ENCODE measurements at regions not wholly inside any gene's neighbourhood (a gene's known extent, or its start where the extent isn't known, plus 50 kb on each side); places are given as distances from the start of the nearest gene placed in this dataset.

DNA sequence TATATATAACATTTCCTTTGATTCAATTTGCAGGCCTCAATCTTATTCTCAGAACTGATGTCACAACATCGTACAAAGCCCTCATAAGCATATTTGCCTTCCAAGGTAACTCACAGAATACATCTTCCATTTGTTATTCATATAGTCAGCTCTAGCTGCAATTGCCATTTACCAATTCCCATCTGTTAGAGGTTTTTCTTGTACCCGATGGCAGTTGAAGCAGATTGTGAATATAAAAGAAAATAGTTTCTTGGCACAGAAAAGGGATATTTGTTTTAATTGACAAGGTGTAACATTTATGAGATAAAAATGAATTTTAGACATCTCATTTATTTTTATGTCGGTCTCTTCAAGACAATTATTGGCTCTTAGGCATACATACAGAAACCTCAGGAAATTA, 311.3 kb downstream of the TRIML1 start:
- H4K20me1 ChIP-seq = no peaks in the 10 kb centered on the region
- H3K9ac ChIP-seq = no peak overlapping the region
- H3K9me3 ChIP-seq = no peaks in the 10 kb centered on the region
- H3K27ac ChIP-seq = no peak overlapping the region
- no peak for TF ChIP-seq Cebpa-rat (IDR thresholded peaks at IDR 0.05)
- no peak overlapping the region for H3K4me2 ChIP-seq
- no peaks in the 10 kb centered on the region for H3K36me3 ChIP-seq
- H3K4me1 ChIP-seq = no peaks in the 10 kb centered on the region
- H3K4me3 ChIP-seq = no peak overlapping the region
- H3K27me3 ChIP-seq = no peaks in the 10 kb centered on the region

DNA sequence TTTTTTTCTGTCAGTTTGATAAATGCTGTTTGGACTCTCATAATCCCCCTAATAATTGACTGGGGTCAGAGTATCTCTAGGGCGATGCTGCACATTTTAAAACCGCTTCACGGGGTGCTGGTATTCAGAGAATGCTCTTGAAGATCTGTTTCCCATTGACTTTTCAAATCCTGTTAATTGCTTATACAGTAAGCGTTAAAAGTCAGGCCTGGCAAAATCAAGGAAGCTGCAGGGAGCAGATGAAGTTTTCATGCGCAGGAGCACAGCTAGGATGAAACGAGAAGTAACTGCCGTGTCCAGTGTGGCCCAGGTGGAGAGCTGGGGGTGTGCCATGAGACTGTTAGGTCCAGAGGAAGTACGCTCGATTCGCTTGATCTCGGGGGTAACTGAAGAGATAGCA, 312.9 kb downstream of the TRIML1 start:
- Histone ChIP-seq H3K4me3 (no peak overlapping the region), H3K4me2 (no peak overlapping the region), H3K27me3 (no peaks in the 10 kb centered on the region), H3K36me3 (no peaks in the 10 kb centered on the region), H3K9ac (no peak overlapping the region), H3K4me1 (no peaks in the 10 kb centered on the region), H4K20me1 (no peaks in the 10 kb centered on the region), H3K9me3 (no peaks in the 10 kb centered on the region), H3K27ac (no peak overlapping the region)
- no peak for TF ChIP-seq Cebpa-rat (IDR thresholded peaks at IDR 0.05)

DNA sequence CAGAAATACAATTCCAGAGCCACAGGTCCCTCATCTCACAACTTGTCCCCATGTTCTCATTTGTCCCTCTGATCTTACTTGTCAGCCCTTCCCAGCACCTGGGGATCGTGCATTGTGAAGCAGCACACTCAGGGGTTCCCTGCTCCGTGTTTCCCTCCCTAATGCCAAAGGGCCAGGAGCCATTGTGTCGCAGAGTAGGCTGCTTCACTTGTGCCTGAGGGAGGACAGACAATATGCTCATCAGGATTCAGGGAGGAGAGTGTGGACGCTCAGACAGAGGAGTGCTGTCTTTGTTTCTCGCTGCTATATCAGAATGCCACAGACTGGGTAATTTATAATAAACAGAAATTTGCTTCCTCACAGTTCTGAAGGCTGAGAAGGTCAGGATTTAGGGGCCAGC, 315.3 kb downstream of the TRIML1 start:
- no peaks in the 10 kb centered on the region; the same call in 1 of the 2 replicates for H3K9me3 ChIP-seq
- no peak for TF ChIP-seq Cebpa-rat (IDR thresholded peaks at IDR 0.05)
- H3K27me3 ChIP-seq = no peaks in the 10 kb centered on the region
- H3K9ac ChIP-seq = no peak overlapping the region
- no peaks in the 10 kb centered on the region for H3K36me3 ChIP-seq
- H3K27ac ChIP-seq = no peak overlapping the region
- H4K20me1 ChIP-seq = no peaks in the 10 kb centered on the region
- H3K4me1 ChIP-seq = no peaks in the 10 kb centered on the region
- H3K4me3 ChIP-seq = no peak overlapping the region
- H3K4me2 ChIP-seq = no peak overlapping the region

DNA sequence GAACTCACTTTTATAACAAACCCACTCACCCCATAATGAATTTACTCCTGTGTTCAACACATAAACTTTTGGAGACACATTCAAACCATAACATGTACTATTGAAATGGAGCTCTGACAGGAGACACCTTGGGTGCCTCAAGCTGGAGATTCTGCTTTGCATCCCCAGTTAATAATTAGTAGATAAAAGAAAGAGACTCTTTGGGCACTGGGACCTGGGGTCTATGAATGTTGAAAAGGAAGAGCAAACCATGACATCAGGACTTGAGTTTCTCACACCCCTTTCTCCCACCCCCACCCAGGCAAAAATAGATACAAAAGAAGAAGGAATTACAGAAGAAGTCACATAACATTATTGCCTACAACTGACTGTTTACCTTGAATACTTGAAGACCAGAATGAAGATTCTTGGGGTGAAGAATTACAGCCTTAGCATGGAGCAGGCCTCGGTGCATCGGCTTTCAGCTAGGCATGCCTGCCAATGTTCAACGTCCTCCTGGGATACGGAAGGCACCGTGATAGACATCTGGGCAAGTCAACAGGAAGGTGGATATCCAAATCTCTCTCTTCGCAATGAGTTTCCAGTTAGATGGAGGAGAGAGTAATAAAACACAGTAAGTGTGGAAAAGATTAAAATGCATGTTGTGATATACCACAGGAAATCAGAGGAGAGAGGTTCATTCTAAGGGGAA, 316.0 kb downstream of the TRIML1 start:
- Histone ChIP-seq H3K4me2 (no peak overlapping the region), H3K4me1 (no peaks in the 10 kb centered on the region), H4K20me1 (no peaks in the 10 kb centered on the region), H3K4me3 (no peak overlapping the region), H3K9ac (no peak overlapping the region), H3K9me3 (peaks cover 6% of the 10 kb centered on the region), H3K36me3 (no peaks in the 10 kb centered on the region), H3K27ac (no peak overlapping the region), H3K27me3 (no peaks in the 10 kb centered on the region)
- TF ChIP-seq Cebpa-rat (IDR thresholded peaks at IDR 0.05) = no peak

DNA sequence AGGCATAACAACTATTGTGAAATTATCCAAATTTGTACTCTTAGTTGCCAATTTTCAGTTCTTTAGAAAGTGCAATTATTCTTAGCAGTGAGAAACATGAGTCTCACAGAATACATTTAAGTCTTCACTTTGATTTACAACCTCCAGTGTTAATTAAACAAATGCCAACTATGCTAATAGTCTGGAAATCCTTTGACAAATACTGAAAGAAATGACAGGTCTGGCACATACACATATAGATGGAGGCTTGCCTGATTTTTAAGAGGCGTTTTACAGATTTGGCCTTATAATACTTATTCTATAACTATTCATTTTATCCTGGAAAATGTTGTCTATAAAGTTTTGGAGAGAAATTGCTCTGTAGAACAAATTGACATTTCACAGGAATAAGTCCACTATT, 320.1 kb downstream of the TRIML1 start:
- H3K9ac ChIP-seq = no peak overlapping the region
- H3K36me3 ChIP-seq = no peaks in the 10 kb centered on the region
- H3K4me2 ChIP-seq = no peak overlapping the region
- no peak for TF ChIP-seq Cebpa-rat (IDR thresholded peaks at IDR 0.05)
- H4K20me1 ChIP-seq = no peaks in the 10 kb centered on the region
- no peaks in the 10 kb centered on the region for H3K27me3 ChIP-seq
- H3K9me3 ChIP-seq = peaks cover 26% of the 10 kb centered on the region
- no peak overlapping the region for H3K27ac ChIP-seq
- H3K4me3 ChIP-seq = no peak overlapping the region
- no peaks in the 10 kb centered on the region for H3K4me1 ChIP-seq

DNA sequence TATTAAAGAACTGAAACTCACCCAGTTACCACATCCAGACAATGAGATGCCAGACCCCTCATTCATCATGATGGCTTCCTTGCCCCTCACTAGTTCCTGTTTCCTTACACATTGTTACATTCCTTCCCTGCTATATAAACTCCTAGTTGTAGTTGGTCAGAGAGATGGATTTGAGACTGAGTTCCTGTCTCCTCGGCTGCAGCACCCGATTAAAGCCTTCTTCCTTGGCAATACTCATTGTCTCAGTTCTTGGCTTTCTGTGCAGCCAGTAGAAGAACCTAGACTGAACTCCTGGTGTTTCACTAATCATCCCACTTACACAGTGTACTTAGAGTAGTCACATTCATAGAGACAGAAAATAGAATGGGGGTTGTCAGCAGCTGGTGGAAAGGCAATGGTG, 324.7 kb downstream of the TRIML1 start:
- H3K4me2 ChIP-seq = no peak overlapping the region
- H3K36me3 ChIP-seq = no peaks in the 10 kb centered on the region
- H3K4me3 ChIP-seq = no peak overlapping the region
- H3K27me3 ChIP-seq = no peaks in the 10 kb centered on the region
- no peaks in the 10 kb centered on the region for H4K20me1 ChIP-seq
- H3K27ac ChIP-seq = no peak overlapping the region
- no peaks in the 10 kb centered on the region for H3K4me1 ChIP-seq
- TF ChIP-seq Cebpa-rat (IDR thresholded peaks at IDR 0.05) = no peak
- H3K9ac ChIP-seq = no peak overlapping the region
- H3K9me3 ChIP-seq = peaks cover 32% of the 10 kb centered on the region

DNA sequence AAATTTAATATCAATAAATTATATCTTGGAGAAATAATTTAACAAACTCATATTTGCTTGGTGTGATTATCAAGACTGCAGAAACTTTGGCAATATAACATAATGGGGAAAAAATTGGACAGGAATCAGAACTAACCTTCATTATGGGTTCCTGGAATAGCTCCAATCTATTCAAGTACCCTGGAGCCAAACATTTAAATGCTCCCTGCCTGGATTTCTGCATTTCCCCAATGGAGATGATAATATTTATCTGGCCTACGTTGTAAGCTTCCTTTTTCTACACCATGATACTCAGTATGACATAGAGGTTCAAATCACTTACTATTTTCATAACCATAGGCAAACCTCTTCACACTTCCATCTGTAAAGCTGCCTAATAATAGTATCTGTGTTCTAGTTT, 326.8 kb downstream of the TRIML1 start:
- no peak overlapping the region for H3K4me3 ChIP-seq
- no peaks in the 10 kb centered on the region for H4K20me1 ChIP-seq
- H3K4me2 ChIP-seq = no peak overlapping the region
- TF ChIP-seq Cebpa-rat (IDR thresholded peaks at IDR 0.05) = no peak
- H3K27me3 ChIP-seq = no peaks in the 10 kb centered on the region
- no peak overlapping the region for H3K9ac ChIP-seq
- no peak overlapping the region for H3K27ac ChIP-seq
- no peaks in the 10 kb centered on the region for H3K36me3 ChIP-seq
- H3K9me3 ChIP-seq = peaks cover 26% of the 10 kb centered on the region
- H3K4me1 ChIP-seq = no peaks in the 10 kb centered on the region

DNA sequence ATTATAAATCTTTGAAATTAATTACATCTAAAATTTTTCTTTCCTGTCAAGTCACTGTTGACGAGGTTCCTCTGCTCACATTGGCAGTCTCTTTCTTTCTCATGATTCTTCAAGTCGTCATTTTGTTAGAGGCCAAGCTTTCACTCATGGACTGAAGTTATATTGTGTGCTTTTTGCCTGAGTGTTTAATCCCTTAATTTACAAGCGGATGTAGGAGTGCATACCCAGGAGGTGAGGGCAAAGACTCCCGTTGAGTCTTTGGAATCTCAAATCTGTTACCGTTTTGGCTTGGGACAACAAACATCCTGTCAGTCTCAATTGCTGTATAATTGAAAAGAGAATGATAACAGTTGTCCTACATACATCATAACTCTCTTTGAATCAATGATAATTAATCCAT, 345.0 kb downstream of the TRIML1 start:
- no peak overlapping the region for H3K4me3 ChIP-seq
- H3K4me2 ChIP-seq = no peak overlapping the region
- no peak overlapping the region for H3K27ac ChIP-seq
- H3K9ac ChIP-seq = no peak overlapping the region
- H3K4me1 ChIP-seq = no peaks in the 10 kb centered on the region
- no peaks in the 10 kb centered on the region for H3K9me3 ChIP-seq
- no peak for TF ChIP-seq Cebpa-rat (IDR thresholded peaks at IDR 0.05)
- H3K27me3 ChIP-seq = no peaks in the 10 kb centered on the region
- no peaks in the 10 kb centered on the region for H3K36me3 ChIP-seq
- no peaks in the 10 kb centered on the region for H4K20me1 ChIP-seq

DNA sequence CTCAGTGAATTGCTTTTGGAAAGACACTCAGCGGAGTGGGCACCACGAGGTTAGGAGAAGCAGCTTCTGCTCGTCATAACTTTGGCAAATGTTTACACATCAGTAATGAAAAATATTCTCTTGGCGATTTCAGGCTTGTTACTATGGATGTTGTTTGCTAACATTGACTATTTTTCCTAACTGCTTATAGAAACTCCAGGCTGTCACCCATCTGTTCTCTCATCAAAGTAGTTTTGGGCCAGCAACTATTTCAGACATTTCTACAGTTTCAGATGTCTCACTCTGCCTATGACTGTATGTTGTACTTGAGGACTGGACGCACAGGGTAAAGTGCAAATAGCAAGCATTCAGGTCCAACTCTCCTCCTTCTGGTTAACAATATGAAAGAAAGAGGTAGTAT, 346.7 kb downstream of the TRIML1 start:
- Histone ChIP-seq H3K27ac (no peak overlapping the region), H3K9me3 (no peaks in the 10 kb centered on the region), H4K20me1 (no peaks in the 10 kb centered on the region), H3K36me3 (no peaks in the 10 kb centered on the region), H3K4me1 (no peaks in the 10 kb centered on the region), H3K9ac (no peak overlapping the region), H3K4me3 (no peak overlapping the region), H3K27me3 (no peaks in the 10 kb centered on the region), H3K4me2 (no peak overlapping the region)
- no peak for TF ChIP-seq Cebpa-rat (IDR thresholded peaks at IDR 0.05)

DNA sequence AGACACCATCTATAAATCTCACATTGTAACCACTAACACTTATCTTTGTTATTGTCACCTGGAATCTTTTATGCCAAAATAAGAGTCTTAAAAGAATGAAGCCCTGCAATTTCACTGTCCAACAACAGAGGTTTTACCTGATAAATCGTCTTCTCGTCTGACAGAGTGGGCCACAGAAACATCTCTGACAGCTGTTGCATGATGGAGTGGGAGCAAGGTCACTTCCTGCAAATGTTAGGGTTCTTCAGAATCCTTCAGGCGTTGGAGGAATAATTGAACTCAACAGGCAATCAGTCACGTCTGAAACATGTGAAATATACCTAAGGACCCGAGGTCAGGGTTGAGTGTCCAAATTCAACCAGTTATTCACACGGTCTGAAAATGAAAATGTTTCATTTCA, 353.6 kb downstream of the TRIML1 start:
- peaks cover 14% of the 10 kb centered on the region for H3K9me3 ChIP-seq
- no peaks in the 10 kb centered on the region for H3K4me1 ChIP-seq
- H3K36me3 ChIP-seq = no peaks in the 10 kb centered on the region
- no peak overlapping the region for H3K4me3 ChIP-seq
- no peak for TF ChIP-seq Cebpa-rat (IDR thresholded peaks at IDR 0.05)
- H3K4me2 ChIP-seq = no peak overlapping the region
- H3K27ac ChIP-seq = no peak overlapping the region
- H3K27me3 ChIP-seq = no peaks in the 10 kb centered on the region
- no peaks in the 10 kb centered on the region for H4K20me1 ChIP-seq
- H3K9ac ChIP-seq = no peak overlapping the region

DNA sequence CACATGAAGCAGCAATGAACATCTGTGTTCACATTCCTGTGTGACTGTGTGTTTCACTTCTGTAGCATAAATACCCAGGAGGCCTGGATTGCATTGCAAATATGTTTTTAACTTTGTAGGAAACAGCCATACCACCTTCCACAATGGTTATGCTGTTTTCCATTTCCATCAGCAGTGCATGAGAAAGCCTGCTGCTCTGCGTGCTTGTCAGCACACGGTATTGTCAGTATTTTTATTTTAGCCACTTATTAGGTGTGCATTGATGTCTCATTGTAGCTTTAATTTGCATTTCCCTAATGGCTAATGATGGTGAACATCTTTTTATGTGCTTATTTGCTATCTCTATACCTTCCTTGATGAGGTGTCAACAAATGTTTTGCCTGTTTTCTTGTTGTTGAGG, 355.9 kb downstream of the TRIML1 start:
- Histone ChIP-seq H3K4me3 (no peak overlapping the region), H3K4me1 (no peaks in the 10 kb centered on the region), H3K27ac (no peak overlapping the region), H3K36me3 (no peaks in the 10 kb centered on the region), H3K9me3 (peaks cover 14% of the 10 kb centered on the region), H3K4me2 (no peak overlapping the region), H4K20me1 (no peaks in the 10 kb centered on the region), H3K9ac (no peak overlapping the region), H3K27me3 (no peaks in the 10 kb centered on the region)
- no peak for TF ChIP-seq Cebpa-rat (IDR thresholded peaks at IDR 0.05)
